Stomach (tissue), 8 donors: ENCODE measurements at regions not wholly inside any gene's neighbourhood (a gene's known extent, or its start where the extent isn't known, plus 50 kb on each side); places are given as distances from the start of the nearest gene placed in this dataset.

ENCODE experiments used
- DNase-seq, 2 donors: peaks; one replicate each; pipeline versions ENCODE4 v3.0.0 to v3.0.0-alpha.2; 2013 to 2019
- H3K27ac ChIP-seq, 5 donors: fragments of 200-600 bp in 4 of 5; sonication (generic) in 4 of 5; one replicate each; pipeline ENCODE4 v1.5.1; 2013 to 2019; ENCODE audit warnings: mild to moderate bottlenecking in 1 of 5, moderate library complexity in 1 of 5
- H3K27me3 ChIP-seq, 3 donors: fragments of 200-600 bp; sonication (generic); one replicate each; pipeline ENCODE4 v1.5.1; 2017 to 2019; ENCODE audit warnings: mixed run types in 1 of 3
- H3K36me3 ChIP-seq, 4 donors: fragments of 200-600 bp; sonication (generic); 1 replicate in 3 of 4; 2 replicates in 1 of 4; pipeline ENCODE4 v1.5.1; 2016 to 2019
- H3K4me1 ChIP-seq, 4 donors: fragments of 200-600 bp; sonication (generic); one replicate each; pipeline ENCODE4 v1.5.1; 2016 to 2019
- H3K4me3 ChIP-seq, 4 donors: fragments of 200-600 bp; sonication (generic) in 3 of 4; one replicate each; pipeline ENCODE4 v1.5.1; 2016 to 2019; ENCODE audit warnings: mild to moderate bottlenecking in 1 of 4
- H3K9me3 ChIP-seq, 4 donors: fragments of 200-600 bp; sonication (generic); one replicate each; pipeline ENCODE4 v1.5.1; 2016 to 2019
- EP300 ChIP-seq: sonication (generic); formaldehyde crosslinking; IDR thresholded peaks from one replicate; pipeline ENCODE4 v1.6.1; 2017; ENCODE audit warnings: antibody characterized with exemption
- POLR2A ChIP-seq, 4 donors: fragments of 450-650 bp; IDR thresholded peaks; one replicate each; pipeline ENCODE4 v1.6.1; 2016; ENCODE audit warnings: antibody characterized with exemption in 4 of 4, control low read depth in 2 of 4, mild to moderate bottlenecking in 1 of 4, moderate library complexity in 1 of 4
- POLR2AphosphoS5 ChIP-seq, 3 donors: sonication (generic); formaldehyde crosslinking; IDR thresholded peaks; one replicate each; pipeline ENCODE4 v1.6.1; 2016; ENCODE audit warnings: antibody characterized with exemption in 3 of 3
- WGBS, 5 donors: extraction: QIAGEN DNeasy Blood & Tissue Kit in 3 of 5; methylation state at CpG; one replicate each; pipeline versions ENCODE4 v1.1.5 to v1.1.7; 2013 to 2018; 5-methylcytosine and 5-hydroxymethylcytosine counted together
- intact Hi-C: fragments of 100-400 bp; cut with DNase I; formaldehyde crosslinking; loops from one replicate; pipeline ENCODE4 v1.15.1; 2023; ENCODE audit warnings: low total_unique reads
- TF ChIP-seq, protein P1 (sequence below), 7 experiments: fragments of 450-650 bp in 4 of 7; fragments of 200-600 bp in 3 of 7; sonication (generic) in 3 of 7; IDR thresholded peaks; one replicate each; pipeline ENCODE4 v1.5.1; 2016 to 2019; ENCODE audit warnings: antibody characterized with exemption in 7 of 7, control low read depth in 2 of 7, mild to moderate bottlenecking in 1 of 7
- donor health status: healthy with polysubstance abuse.
- donor health status: Bipolar disorder and iron deficiency.
- donor health status: healthy.

DNA sequence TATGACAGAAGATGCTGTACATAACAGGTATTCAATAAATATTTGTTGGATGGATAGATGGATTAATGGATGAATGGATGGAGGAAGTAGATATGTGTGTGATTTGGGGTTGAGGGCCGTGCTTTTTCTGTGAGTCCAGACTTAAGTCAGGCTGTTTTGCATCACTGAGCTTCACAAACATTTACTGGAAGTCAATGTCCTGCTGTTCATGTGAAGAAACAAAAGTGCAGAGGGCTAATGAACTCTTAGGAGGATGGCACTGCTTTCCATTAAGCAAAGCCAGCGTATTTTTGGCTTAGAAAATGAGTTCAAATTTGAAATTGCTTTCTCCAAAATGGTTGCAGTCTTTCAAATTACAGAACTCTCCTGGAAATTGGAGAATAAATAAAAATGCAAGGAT lies 260.6 kb upstream of the SASH1 start:
- Histone ChIP-seq H3K27ac (no peak overlapping the region), H3K4me3 (no peak overlapping the region), H3K27me3 (no peaks in the 10 kb centered on the region), H3K36me3 (no peaks in the 10 kb centered on the region), H3K9me3 (no peaks in the 10 kb centered on the region), H3K4me1 (no peaks in the 10 kb centered on the region)
- TF ChIP-seq POLR2AphosphoS5 (IDR thresholded peaks at IDR 0.05) = no peak
- no peak for TF ChIP-seq POLR2A (IDR thresholded peaks at IDR 0.05)
- TF ChIP-seq, protein P1, sequence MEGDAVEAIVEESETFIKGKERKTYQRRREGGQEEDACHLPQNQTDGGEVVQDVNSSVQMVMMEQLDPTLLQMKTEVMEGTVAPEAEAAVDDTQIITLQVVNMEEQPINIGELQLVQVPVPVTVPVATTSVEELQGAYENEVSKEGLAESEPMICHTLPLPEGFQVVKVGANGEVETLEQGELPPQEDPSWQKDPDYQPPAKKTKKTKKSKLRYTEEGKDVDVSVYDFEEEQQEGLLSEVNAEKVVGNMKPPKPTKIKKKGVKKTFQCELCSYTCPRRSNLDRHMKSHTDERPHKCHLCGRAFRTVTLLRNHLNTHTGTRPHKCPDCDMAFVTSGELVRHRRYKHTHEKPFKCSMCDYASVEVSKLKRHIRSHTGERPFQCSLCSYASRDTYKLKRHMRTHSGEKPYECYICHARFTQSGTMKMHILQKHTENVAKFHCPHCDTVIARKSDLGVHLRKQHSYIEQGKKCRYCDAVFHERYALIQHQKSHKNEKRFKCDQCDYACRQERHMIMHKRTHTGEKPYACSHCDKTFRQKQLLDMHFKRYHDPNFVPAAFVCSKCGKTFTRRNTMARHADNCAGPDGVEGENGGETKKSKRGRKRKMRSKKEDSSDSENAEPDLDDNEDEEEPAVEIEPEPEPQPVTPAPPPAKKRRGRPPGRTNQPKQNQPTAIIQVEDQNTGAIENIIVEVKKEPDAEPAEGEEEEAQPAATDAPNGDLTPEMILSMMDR (IDR thresholded peaks at IDR 0.05) = no peak
- TF ChIP-seq EP300 = no peak
- intact Hi-C loops = no loop called here
- 37 to 48% (median 41%) methylated on average over 2 of the region's 2 CpGs for WGBS, 5 donors
- DNase-seq = no peak

DNA sequence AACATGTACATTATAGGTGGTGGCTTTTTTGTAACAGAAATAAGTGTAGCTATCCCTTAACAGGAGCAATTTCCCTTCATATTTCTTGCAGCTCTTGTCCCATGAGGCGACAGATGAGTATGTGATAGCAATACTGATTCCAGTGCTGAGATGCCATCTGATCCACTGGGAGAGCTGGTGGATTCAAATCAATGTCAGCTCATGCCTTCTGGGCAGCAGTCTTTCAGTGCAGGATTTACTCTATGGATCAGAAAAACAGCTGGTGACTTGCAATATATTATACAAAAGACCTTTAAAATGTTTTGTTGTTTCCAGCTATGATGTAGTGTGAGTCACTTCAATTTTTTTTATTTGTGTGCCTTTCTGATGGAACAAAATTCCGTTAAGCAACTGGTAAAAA lies 259.9 kb upstream of the SASH1 start:
- WGBS, 5 donors = 71 to 87% (median 79%) methylated on average over 2 of the region's 2 CpGs
- DNase-seq = no peak
- Histone ChIP-seq H3K4me1 (no peaks in the 10 kb centered on the region), H3K27ac (no peak overlapping the region), H3K36me3 (no peaks in the 10 kb centered on the region), H3K4me3 (no peak overlapping the region), H3K27me3 (no peaks in the 10 kb centered on the region), H3K9me3 (no peaks in the 10 kb centered on the region)
- intact Hi-C loops = no loop called here
- no peak for TF ChIP-seq EP300
- no peak for TF ChIP-seq POLR2A (IDR thresholded peaks at IDR 0.05)
- TF ChIP-seq POLR2AphosphoS5 (IDR thresholded peaks at IDR 0.05) = no peak
- TF ChIP-seq, protein P1 (IDR thresholded peaks at IDR 0.05) = no peak

DNA sequence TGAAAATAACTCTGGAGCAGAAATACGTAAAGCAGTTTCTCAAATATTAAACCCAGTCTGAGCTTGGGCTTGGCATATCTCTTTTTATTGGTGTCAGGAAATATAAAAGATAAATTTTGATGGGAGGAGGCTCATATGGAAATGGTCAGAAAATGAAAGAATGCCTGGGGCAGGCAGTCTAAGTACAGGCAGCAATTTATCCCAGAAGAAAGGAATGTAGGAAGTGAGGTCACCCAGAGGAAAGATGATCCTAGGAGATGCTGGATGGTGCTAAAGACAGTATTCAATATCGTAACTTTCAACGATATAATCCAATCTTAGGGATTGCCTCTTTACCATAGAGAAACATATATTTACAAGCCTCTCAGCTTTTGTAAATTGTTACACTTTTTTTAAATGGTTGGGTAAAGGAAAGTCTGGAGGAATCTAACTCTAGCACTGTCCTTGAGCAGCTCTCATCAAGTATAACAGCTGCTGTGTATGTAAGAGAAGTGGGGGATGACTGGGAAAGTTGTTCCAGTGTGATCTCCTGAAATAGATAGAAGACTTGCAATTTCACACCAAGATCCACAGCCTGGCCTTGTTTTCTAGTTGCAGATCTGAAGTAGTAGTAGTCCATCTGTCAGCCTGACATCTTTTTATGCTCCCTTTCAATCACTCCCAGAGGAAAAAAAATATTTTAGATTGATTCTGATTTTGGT lies 256.9 kb upstream of the SASH1 start:
- H3K36me3 ChIP-seq = no peaks in the 10 kb centered on the region
- no peaks in the 10 kb centered on the region for H3K27me3 ChIP-seq
- no peak overlapping the region for H3K27ac ChIP-seq
- WGBS, 5 donors = 84 to 95% (median 94%) methylated on average over 3 of the region's 3 CpGs
- no peak overlapping the region for H3K4me3 ChIP-seq
- peaks cover 0 to 14% (median 5%) of the 10 kb centered on the region in 4 donors for H3K9me3 ChIP-seq
- TF ChIP-seq EP300 = no peak
- no peak for TF ChIP-seq POLR2AphosphoS5 (IDR thresholded peaks at IDR 0.05)
- no peak for TF ChIP-seq POLR2A (IDR thresholded peaks at IDR 0.05)
- TF ChIP-seq, protein P1 (IDR thresholded peaks at IDR 0.05) = no peak
- no peaks in the 10 kb centered on the region for H3K4me1 ChIP-seq
- DNase-seq = no peak
- intact Hi-C loops = no loop called here

DNA sequence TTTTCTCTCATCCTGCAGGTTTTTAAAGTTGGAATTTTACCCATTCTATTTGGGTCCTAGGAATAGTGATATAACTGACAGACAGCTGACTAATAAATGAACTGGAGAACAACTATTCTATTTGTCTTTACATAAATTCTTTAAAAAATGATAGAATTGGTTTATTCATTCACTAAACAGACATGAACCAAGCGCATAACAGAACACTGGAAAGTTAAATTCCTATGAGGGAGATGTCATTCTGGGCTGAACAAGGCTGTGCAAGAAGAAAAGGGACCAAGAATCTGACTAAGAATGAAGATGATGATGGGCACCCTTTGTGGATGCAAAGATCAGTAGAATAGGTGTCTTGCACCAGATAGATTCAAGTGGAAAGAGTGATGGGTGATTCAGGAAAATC lies 256.3 kb upstream of the SASH1 start:
- Histone ChIP-seq H3K27ac (no peak overlapping the region), H3K4me1 (no peaks in the 10 kb centered on the region), H3K9me3 (peaks cover 0 to 21% (median 8%) of the 10 kb centered on the region in 4 donors), H3K4me3 (no peak overlapping the region), H3K36me3 (no peaks in the 10 kb centered on the region), H3K27me3 (no peaks in the 10 kb centered on the region)
- TF ChIP-seq EP300 (no peak), POLR2A (IDR thresholded peaks at IDR 0.05) (no peak), POLR2AphosphoS5 (IDR thresholded peaks at IDR 0.05) (no peak)
- TF ChIP-seq, protein P1 (IDR thresholded peaks at IDR 0.05) = no peak
- intact Hi-C loops = no loop called here
- 89 to 95% (median 93%) methylated on average over 1 of the region's 1 CpG for WGBS, 5 donors
- no peak for DNase-seq
